UCSD-AML1 (cell line): ENCODE measurements at regions not wholly inside any gene's neighbourhood (a gene's known extent, or its start where the extent isn't known, plus 50 kb on each side); places are given as distances from the start of the nearest gene placed in this dataset.
A peak's percentile ranks its signal among the peaks of the same experiment; 100 is the strongest.
"Not testable (repeated sequence)": the region's sequence is repeated elsewhere in the genome, so short reads cannot be mapped to it uniquely, and the experiment has no call there.

Source experiments
- DNase-seq: peaks from one replicate; lab custom pipeline; 2025; ENCODE audit not compliant: unreplicated experiment; lab: John Stamatoyannopoulos, UW

DNA sequence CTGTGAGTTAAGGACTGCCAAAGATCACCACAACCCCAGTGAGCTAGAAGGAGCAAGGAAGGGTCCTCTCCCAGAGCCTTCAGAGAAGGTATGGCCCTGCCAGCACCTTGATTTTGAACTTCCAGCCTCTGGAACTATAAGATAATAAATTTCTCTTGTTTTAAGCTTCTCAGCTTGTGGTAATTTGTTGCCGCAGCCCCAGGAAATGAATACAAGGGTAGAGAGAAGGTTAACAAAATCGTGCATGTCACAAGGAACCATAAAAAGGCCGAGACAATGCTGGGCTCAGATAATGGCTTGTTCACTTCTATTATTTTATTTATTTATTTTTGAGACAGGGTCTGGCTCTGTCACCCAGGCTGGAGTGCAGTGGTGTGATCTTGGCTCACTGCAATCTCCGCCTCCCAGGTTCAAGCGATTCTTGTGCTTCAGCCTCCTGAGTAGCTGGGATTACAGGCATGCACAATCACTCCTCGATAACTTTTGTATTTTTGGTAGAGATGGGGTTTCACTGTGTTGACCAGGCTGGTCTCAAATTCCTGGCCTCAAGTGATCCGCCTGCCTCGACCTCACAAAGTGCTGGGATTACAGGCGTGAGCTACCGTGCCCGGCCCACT, 71.5 kb downstream of the WSB1 start:
- DNase-seq = not testable (repeated sequence)

DNA sequence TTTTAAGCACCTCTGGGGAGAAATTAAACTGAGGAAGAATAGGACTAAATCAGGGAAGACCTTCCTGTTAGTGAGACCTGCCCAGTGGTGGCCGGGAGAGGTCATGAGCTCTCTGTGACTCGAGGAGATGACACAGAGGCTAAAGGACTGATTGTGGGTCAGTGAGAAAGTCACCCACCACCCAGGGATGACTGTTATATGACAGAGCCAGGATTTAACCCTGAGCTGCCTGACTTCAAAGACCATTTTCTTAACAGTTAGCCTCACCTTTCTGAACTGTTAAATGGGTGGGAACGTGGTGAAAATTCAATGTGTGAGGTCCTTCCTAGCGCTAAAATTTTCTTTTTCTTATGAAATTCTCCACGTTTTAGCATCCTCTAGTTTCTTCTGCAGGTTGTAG, 72.5 kb downstream of the WSB1 start:
- no peak for DNase-seq

DNA sequence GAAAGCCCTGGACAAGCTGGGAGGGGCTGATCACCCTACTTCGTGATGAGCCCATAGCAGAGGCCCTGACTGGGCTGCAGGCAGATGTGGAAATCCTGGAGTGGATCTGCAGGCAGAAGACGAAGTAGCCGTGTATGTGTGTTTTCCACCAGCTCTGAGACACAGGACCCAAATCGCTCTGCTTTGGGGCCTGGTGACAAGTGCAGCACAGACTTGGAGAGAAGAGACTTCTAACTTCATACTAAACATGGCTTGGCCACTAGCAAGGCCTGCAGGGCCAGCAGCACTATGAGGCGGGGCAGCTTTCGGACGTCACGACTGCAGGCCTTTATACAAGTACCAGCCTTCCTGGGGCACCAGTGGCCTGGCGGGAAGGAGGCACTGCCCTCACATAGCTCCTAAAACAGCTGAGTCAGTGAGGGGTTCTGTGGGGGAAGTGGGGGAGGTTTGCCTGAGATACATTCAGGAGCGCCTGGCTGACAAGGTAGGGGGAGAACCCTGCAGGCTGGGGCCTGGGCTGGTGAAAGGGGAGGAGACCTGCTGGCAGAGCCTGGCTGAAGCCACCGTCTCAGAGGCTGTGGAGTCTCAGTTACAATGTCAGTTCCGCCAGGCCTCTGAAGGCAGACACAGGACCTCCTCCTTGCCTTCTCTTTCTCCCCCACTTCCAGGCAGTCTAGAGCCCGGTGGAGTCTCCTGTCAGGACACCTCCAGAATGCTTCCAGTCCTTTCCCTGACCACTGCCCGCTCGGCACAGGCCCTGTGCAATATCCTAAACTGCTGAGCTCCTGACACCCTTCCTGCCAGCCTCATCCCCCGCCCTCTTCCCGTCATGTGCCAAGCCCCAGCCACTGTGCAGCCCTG, 73.4 kb downstream of the WSB1 start:
- DNase-seq = peak; percentile 36

DNA sequence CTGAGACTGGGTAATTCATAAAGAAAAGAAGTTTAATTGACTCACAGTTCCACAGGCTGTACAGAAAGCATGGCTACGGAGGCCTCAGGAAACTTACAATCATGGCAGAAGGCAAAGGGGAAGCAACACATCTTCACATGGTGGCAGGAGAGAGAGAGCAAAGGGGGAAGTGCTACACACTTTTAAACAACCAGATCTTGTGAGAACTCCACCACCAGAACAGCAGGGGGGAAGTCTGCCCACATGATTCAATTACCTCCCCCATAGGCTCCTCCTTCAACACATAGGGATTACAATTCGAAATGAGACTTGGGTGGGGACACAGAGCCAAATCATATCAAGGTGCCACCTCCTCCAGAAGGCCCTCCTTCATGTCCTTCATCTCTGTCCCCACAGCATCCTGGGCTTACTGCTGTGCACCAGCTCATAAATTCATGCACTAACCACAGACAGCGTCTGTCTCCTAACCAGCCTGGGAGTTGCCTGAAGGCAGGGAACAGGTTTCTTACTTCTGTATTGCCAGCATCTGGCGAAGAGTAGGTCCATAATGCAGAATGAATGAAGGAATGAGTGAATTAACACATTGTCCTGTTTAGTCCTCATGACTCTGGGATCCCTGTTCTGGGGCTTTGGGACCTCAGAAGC, 74.4 kb downstream of the WSB1 start:
- DNase-seq = no peak

GRCh38 chr17:27368980-27369379, 75.1 kb downstream of the WSB1 start:
- no peak for DNase-seq

- no peak for DNase-seq
These were observed 76.9 kb downstream of the WSB1 start for GRCh38 chr17:27370776-27371175.

DNA sequence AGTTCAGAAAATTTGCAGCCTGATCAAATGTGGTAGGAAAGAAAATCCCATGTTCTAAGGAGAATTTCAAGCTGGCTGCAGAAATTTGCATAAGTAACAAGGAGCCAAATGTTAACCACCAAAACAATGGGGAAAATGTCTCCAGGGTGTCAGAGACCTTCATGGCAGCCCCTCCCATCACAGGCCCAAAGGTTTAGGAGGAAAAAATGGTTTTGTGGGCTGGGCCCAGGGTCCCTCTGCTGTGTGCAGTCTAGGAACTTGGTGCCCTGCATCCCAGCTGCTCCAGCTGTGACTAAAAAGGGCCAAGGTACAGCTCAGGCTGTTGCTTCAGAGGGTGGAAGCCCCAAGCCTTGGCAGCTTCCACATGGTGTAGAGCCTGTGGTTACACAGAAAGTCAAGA, 79.8 kb downstream of the WSB1 start:
- DNase-seq = not testable (repeated sequence)

GRCh38 chr17:27376637-27377547, 79.4 kb upstream of the KSR1 start:
- DNase-seq = no peak

- DNase-seq = no peak
These were observed 77.6 kb upstream of the KSR1 start for GRCh38 chr17:27378482-27379175.

- DNase-seq = no peak
These were observed 76.2 kb upstream of the KSR1 start for GRCh38 chr17:27379888-27380533.

DNA sequence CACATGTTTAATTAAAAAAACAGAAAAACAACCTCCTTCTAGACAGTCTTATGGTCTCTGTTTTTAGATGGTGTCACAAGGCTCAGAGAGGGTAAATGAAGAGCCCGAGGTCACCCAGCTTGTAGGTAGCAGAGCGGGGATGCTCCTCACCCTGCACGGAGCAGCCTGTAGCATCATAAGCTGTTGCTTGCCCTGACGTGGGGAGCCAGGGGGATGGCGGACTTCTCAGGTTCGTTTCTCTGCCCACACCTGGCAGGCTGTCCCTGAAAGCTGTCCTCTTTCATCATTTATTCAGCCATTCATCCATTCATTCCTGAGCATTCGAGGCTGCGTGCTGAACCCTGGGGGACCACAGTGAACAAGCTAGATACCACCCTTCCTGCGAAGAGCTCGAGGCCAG, 75.7 kb upstream of the KSR1 start:
- no peak for DNase-seq

GRCh38 chr17:27381007-27381501, 75.2 kb upstream of the KSR1 start:
- peak; percentile 83 for DNase-seq

- no peak for DNase-seq
These were observed 74.2 kb upstream of the KSR1 start for GRCh38 chr17:27382025-27382424.

GRCh38 chr17:27384261-27384701, 72.0 kb upstream of the KSR1 start:
- no peak for DNase-seq

DNA sequence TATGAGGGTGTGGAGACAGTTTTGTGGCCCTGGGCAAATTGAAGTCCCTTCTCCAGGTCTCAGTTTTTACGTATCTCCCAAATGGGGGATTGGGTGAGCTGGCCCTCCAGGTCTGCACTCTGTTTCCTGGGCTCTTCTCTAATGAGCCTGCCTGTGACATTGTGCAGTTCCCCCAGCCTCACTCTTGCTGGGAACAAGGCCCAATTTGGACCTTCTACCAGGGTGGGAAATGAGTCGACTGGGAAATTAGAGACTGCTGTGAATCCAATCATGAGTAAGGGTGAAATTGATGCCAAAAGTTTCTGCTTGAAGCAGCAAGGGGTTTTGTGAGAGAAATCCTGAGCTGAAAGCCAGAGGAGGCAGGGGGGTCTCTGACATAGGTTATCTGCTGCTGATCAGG, 71.5 kb upstream of the KSR1 start:
- no peak for DNase-seq

DNA sequence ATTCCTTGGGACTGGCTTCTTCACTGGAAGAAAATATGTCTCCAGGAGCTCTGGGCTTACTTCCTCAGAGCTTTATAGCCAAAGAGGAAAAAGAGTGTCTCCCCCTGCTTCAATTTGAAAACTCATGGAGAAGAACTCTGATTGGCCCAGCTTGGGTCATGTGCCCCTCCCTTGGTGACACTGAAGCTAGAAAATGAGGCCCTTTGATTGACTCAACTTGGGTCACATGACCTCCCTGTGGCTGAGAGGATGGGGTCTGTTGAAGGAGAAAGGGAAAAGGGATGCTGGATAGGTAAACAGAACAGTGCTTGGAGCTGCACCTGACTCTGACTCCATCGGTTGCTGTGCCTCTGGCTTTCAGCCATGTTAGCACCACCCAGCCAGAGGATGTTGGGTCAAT, 70.6 kb upstream of the KSR1 start:
- no peak for DNase-seq

GRCh38 chr17:27386206-27387075, 69.8 kb upstream of the KSR1 start:
- no peak for DNase-seq

DNA sequence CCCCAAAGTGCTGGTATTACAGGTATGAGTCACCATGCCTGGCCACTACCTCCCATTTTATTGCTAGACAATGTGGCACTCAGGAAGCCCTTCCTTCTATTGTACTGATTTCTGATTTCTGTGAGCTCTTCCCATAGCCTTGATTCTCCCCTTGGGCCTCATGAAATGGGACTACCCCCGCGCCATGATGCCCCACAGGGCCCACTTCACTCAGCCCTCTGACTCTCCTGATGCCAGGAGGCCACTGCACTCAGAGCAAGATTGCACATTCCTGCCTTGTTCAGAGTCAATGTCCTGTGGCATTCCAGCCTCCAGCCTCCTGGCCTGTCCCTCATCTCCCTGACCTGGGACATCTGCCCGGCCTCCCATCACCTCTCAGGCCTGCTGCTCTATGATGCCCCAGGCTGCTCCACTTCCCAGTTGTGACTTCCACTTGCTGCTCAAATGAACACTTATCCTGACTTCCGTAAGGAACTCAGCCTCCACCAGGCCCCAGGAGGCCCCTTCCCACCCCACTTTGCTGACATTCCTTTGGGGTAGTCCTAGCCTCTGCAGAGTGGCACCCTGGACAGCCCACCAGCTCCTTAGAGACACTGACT, 66.6 kb upstream of the KSR1 start:
- no peak for DNase-seq
